ENCODE measurements at regions not wholly inside any gene's neighbourhood (a gene's known extent, or its start where the extent isn't known, plus 50 kb on each side); places are given as distances from the start of the nearest gene placed in this dataset.

- no peak for DNase-seq
Measured at GRCh38 chr5:104237586-104237985, 675.0 kb upstream of the NUDT12 start.

DNA sequence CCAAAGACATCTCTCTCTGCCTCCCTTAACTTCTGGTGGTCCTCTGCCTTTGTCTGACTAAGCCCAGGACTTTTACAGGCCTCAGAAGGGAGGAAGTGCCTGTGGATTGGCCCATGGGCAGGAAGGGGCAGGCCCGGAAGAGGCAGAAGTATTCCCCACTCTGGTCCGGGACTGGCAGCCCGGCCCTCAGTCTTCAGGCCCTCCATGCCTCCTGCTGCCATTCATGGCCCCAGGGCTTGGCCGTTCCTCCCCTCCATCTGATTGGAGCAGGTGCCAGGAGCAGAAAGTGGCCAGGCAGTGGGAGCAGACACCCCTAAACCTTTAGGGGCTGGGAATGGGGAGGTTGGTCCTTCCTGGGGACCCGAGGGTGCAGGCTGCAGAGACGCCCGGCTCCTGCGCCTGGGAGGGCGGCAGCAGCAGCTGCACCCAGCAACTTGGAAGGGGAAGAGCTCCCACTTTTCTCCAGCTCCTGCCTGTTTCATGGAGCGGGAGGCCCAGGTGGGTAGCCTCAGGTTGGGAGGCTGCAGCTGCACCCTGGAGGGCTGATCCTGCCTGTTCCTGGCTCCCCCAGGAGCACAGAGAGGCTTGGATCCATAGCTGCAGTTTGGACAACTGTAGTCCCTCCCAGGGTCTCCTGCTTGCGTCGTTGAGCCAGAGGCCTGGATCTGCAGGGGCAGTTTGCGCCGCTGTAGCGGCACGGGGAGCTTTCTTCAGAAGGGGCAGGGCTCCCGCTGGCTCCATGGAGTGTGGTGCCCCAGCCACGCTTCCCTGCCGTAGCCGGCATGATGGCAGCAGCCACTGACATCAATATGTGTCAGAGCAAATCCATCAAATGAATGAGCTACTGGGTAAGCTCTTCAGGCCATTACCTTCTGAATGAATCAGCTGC is 661.5 kb upstream of the NUDT12 start:
- DNase-seq, result no peak

DNA sequence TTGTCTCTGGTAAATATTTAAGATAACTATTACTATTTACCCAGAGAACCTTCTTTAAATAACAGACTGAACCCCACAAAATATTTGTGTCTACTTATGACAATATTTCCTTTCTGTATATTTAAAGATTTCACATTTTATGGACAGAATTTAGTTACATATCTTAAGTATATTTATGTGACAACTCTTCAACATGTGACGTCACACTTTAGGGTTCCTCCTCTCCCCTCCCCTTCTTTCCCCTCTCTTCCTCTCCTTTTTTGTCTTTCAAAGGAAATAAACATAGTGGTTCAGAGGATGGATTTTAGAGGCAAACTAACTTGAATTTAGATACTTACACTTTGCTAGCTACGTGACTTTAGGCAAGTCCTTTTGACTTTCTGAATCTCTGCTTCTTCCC is 655.6 kb upstream of the NUDT12 start:
- no peak for DNase-seq

- no peak for DNase-seq
Measured at GRCh38 chr5:104213216-104213615, 650.6 kb upstream of the NUDT12 start.

DNA sequence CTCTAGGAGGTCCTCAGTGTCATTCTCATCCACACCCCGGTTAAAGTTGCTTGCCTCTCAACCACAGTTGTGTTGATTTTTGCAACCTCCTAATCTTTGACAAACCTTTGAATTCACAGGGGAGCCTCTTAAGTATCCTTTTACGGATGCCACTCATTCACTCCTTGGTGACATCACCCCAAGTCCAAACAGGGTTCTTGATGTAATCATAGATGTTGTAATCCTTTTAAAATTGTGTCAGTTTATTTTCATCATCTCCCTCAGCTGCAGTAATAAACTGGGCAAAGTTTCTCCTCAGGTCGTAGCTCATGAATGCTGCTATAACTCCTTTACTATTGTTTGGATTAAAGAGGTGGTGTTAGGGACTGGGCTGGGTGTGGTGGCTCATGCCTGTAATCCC is 637.2 kb upstream of the NUDT12 start:
- DNase-seq, result no peak

- DNase-seq, result no peak
Measured at GRCh38 chr5:104198156-104198555, 635.6 kb upstream of the NUDT12 start.

DNA sequence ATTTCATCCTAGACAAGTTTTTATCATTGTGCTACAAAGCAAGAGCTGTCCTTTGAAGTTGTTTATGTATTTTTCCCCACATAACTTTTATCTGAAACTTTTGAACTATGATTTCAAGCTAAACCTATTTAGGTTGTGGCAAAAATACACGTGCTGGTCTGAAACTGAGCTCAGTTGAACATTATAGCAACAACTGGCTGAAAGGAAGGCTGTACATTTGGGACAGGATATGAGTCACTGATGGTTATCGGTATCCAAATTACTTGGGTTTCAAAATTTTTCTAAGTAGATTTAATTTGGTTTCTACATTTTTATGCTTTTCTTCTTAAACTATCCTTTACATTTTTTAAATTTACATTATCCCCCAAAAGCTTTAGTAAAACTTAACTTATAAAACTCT is 627.3 kb upstream of the NUDT12 start:
- no peak for DNase-seq

GRCh38 chr5:104189031-104189430 is 626.4 kb upstream of the NUDT12 start:
- DNase-seq, result no peak

GRCh38 chr5:104187656-104188055 is 625.1 kb upstream of the NUDT12 start:
- DNase-seq, result no peak

GRCh38 chr5:104186510-104186909 is 623.9 kb upstream of the NUDT12 start:
- DNase-seq, result no peak

DNA sequence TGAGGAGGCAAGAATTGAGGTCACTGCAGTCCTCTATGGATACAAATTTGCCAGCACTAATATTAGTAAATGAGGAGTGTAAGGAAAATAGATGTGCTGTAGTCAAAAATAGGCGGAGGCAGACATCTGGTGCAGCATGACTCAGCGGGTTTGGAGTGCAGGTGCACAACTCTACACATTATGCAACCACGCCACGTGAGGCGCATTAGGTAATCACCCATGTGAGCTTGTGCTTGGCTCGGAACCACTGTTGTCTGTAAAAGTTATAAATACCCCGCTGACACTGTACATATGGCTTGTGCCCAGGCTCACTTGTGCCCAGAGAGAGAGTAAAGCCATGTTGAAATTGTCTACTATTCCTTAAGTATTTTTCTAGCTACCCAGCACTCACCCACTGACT is 623.5 kb upstream of the NUDT12 start:
- no peak for DNase-seq

GRCh38 chr5:104184264-104184663 is 621.7 kb upstream of the NUDT12 start:
- no peak for DNase-seq

GRCh38 chr5:104178829-104179456 is 616.4 kb upstream of the NUDT12 start:
- peak; percentile 7 to 50 for DNase-seq

DNA sequence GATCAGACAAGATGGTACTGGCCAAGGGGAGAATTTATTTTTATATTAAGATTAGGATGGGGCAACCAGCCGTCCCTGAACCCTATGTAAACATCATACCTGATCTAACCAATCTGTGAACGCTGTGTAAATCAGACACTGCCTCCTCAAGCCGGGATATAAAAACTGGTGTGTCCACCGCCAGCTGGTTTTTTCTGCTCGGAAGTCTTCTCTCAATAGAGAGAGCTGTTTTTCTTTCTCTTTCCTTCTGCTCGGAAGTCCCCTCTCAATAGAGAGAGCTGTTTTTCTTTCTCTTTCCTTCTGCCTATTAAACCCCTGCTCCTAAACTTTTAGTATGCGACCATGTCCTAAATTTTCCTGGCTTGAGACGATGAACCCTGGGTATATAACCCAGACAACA is 615.5 kb upstream of the NUDT12 start:
- no peak for DNase-seq

- no peak for DNase-seq
Measured at GRCh38 chr5:104177651-104178050, 615.1 kb upstream of the NUDT12 start.

DNA sequence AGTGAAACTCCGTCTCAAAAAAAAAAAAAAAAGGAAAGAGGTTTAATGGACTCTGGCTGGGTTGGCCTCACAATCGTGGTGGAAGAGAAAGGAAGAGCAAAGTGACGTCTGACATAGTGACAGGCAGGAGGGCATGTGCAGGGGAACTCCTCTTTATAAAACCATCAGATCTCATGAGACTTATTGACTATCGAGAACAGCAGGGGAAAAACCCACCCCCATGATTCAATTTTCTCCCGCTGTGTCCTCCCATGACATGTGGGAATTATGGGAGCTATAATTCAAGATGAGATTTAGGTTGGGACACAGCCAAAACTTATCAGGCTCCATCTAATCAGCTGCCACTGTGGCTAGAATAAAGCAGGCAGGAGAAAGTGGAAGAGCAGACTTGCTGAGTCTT is 610.4 kb upstream of the NUDT12 start:
- no peak for DNase-seq

GRCh38 chr5:104171958-104172690 is 609.5 kb upstream of the NUDT12 start:
- DNase-seq, result no peak

DNA sequence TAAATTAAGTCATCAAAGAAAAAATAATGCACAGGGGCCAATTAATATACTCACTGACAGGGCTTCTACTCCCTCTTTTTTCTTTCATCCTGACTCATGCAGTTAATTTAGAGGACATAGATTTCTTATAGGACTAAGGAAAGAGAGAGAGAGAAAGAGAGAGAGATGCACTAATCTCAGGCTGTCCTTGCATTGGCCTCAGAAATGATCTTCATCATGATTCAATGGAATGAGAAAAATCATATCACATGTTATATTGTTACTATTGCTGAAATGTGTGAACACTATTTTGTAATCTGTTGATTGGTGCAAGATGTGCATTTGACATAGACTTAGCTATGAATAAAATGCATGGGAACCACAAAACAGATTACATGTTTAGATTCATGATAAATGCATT is 608.3 kb upstream of the NUDT12 start:
- DNase-seq, result no peak

DNA sequence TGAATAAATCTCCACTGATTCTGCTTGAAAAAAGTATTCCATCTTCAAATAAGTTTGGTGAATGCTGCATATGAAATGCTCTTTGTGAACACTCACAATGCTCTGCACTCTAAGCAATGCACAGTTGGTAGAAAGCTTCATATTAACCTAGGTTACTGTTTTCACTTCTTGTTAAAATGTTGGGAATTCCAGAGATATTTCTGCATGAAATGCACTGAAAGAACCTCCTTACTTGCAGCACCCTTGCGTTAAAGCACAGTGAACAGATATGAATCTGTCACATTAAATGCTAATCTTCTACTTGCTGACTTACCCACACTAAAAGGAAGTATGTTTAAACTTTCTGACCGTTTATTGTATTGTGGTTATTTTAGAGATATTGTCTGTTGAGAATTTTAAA is 584.1 kb upstream of the NUDT12 start:
- DNase-seq, result no peak

GRCh38 chr5:104139840-104140239 is 577.3 kb upstream of the NUDT12 start:
- no peak for DNase-seq

DNA sequence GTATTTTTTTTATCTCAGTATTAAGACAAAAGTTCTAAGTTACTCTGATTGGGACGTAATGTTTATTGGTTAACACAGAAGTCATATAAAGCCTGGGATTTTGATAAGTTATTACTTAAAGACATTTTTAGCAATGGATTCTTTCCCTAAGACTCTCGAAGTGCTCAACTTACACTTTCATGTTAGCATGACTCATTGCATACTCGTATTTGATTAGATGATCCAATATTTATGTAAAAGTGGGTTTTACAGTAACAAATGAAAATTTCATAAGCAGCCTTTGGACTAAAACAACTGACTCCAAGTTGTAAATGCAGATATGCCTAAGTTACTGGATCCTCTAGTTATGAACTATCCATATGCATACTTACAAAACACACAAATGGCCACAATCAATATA is 567.7 kb upstream of the NUDT12 start:
- no peak for DNase-seq

GRCh38 chr5:104128348-104128747 is 565.8 kb upstream of the NUDT12 start:
- DNase-seq, result no peak

- DNase-seq, result no peak
Measured at GRCh38 chr5:104126980-104127379, 564.4 kb upstream of the NUDT12 start.

GRCh38 chr5:104119529-104119928 is 556.9 kb upstream of the NUDT12 start:
- DNase-seq, result no peak

Measured in hippocampal formation (tissue), 2 donors.